ENCODE measurements at regions not wholly inside any gene's neighbourhood (a gene's known extent, or its start where the extent isn't known, plus 50 kb on each side); places are given as distances from the start of the nearest gene placed in this dataset.

DNA sequence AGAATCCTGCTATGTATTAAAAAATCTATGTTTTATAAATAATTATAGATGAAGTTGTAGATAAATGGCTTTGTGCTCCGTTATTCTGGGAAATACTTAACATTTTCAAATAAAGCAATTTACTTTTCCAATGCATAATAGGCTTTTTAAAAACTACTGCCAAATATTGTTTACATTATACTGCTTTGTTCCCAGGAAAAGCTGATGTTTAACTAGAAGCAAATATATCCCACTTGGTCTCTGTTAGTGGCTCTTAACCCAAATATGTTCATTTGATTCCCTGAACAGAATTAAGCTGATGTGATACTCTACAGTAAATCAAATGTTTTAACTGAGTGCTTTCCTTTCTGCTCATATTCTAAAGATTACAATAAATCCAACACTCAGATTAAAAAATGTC is 326.3 kb downstream of the SLCO4C1 start:
- TF ChIP-seq, protein P1, sequence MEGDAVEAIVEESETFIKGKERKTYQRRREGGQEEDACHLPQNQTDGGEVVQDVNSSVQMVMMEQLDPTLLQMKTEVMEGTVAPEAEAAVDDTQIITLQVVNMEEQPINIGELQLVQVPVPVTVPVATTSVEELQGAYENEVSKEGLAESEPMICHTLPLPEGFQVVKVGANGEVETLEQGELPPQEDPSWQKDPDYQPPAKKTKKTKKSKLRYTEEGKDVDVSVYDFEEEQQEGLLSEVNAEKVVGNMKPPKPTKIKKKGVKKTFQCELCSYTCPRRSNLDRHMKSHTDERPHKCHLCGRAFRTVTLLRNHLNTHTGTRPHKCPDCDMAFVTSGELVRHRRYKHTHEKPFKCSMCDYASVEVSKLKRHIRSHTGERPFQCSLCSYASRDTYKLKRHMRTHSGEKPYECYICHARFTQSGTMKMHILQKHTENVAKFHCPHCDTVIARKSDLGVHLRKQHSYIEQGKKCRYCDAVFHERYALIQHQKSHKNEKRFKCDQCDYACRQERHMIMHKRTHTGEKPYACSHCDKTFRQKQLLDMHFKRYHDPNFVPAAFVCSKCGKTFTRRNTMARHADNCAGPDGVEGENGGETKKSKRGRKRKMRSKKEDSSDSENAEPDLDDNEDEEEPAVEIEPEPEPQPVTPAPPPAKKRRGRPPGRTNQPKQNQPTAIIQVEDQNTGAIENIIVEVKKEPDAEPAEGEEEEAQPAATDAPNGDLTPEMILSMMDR (IDR thresholded peaks at IDR 0.05): no peak
- TF ChIP-seq EP300 (IDR thresholded peaks at IDR 0.05): no peak
